H9 (cell line): ENCODE measurements at regions not wholly inside any gene's neighbourhood (a gene's known extent, or its start where the extent isn't known, plus 50 kb on each side); places are given as distances from the start of the nearest gene placed in this dataset.

Experiments
- DNase-seq: peaks from one replicate; pipeline ENCODE4 v3.0.0-alpha.2; 2017
- H2AFZ ChIP-seq: one replicate; pipeline ENCODE4 v1.6.1; 2013; ENCODE audit warnings: mild to moderate bottlenecking, low read length, control low read depth, moderate library complexity
- H2AK5ac ChIP-seq: 2 replicates; pipeline ENCODE4 v1.6.1; 2013; ENCODE audit warnings: low read length, control low read depth, mixed read lengths; ENCODE audit not compliant: insufficient read length
- H2BK120ac ChIP-seq: one replicate; pipeline ENCODE4 v1.6.1; 2013; ENCODE audit warnings: low read depth, mild to moderate bottlenecking, low read length, control low read depth, inconsistent platforms; ENCODE audit not compliant: poor library complexity, severe bottlenecking
- H2BK12ac ChIP-seq: 2 replicates; pipeline ENCODE4 v1.6.1; 2013; ENCODE audit warnings: low read length, control low read depth, mixed read lengths, low read depth; ENCODE audit not compliant: insufficient read length
- H2BK15ac ChIP-seq: 2 replicates; pipeline ENCODE4 v1.6.1; 2013; ENCODE audit warnings: low read depth, low read length, control low read depth
- H2BK20ac ChIP-seq: one replicate; pipeline ENCODE4 v1.6.1; 2013; ENCODE audit warnings: low read depth, mild to moderate bottlenecking, low read length, control low read depth, inconsistent platforms; ENCODE audit not compliant: poor library complexity, severe bottlenecking
- H2BK5ac ChIP-seq: 2 replicates; pipeline ENCODE4 v1.6.1; 2013; ENCODE audit warnings: low read length, control low read depth, mixed read lengths; ENCODE audit not compliant: insufficient read length
- H3K14ac ChIP-seq: 2 replicates; pipeline ENCODE4 v1.6.1; 2013; ENCODE audit warnings: low read length, control low read depth; ENCODE audit not compliant: insufficient read depth
- H3K18ac ChIP-seq: 2 replicates; pipeline ENCODE4 v1.6.1; 2013; ENCODE audit warnings: low read depth, mild to moderate bottlenecking, mixed read lengths, low read length, control low read depth; ENCODE audit not compliant: insufficient read length
- H3K23ac ChIP-seq: 2 replicates; pipeline ENCODE4 v1.6.1; 2013; ENCODE audit warnings: low read length, control low read depth, mixed read lengths, low read depth; ENCODE audit not compliant: insufficient read length
- H3K23me2 ChIP-seq: 2 replicates; pipeline ENCODE4 v1.6.1; 2013; ENCODE audit warnings: low read depth, mild to moderate bottlenecking, mixed read lengths, low read length, control low read depth; ENCODE audit not compliant: insufficient read length, poor library complexity, severe bottlenecking
- H3K27ac ChIP-seq: 2 replicates; pipeline ENCODE4 v1.5.1; 2013; ENCODE audit warnings: low read length, control low read depth, mixed read lengths, low read depth; ENCODE audit not compliant: insufficient read length
- H3K27me3 ChIP-seq: 2 replicates; pipeline ENCODE4 v1.6.1; 2013; ENCODE audit warnings: low read length, control low read depth, inconsistent platforms; ENCODE audit not compliant: insufficient read depth
- H3K4ac ChIP-seq: 2 replicates; pipeline ENCODE4 v1.6.1; 2013; ENCODE audit warnings: low read depth, mild to moderate bottlenecking, control low read depth, inconsistent platforms, low read length, moderate library complexity
- H3K4me1 ChIP-seq: 2 replicates; pipeline ENCODE4 v1.6.1; 2013; ENCODE audit warnings: low read length, control low read depth, inconsistent platforms; ENCODE audit not compliant: insufficient read depth
- H3K4me2 ChIP-seq: 2 replicates; pipeline ENCODE4 v1.6.1; 2013; ENCODE audit warnings: low read length, control low read depth, mixed read lengths; ENCODE audit not compliant: insufficient read length, insufficient read depth
- H3K56ac ChIP-seq: 2 replicates; pipeline ENCODE4 v1.6.1; 2013; ENCODE audit warnings: low read depth, mild to moderate bottlenecking, mixed read lengths, low read length, control low read depth; ENCODE audit not compliant: insufficient read length
- H3K79me1 ChIP-seq: 2 replicates; pipeline ENCODE4 v1.6.1; 2013; ENCODE audit warnings: low read depth, mild to moderate bottlenecking, moderate library complexity, low read length, control low read depth, inconsistent platforms; ENCODE audit not compliant: insufficient read depth, poor library complexity, severe bottlenecking
- H3K79me2 ChIP-seq: 2 replicates; pipeline ENCODE4 v1.6.1; 2013; ENCODE audit warnings: low read length, control low read depth, inconsistent platforms; ENCODE audit not compliant: insufficient read depth
- H3K9ac ChIP-seq: 2 replicates; pipeline ENCODE4 v1.6.1; 2013; ENCODE audit warnings: low read length, control low read depth, mixed read lengths; ENCODE audit not compliant: insufficient read length; ENCODE audit errors: extremely low read depth
- H3K9me3 ChIP-seq: one replicate; pipeline ENCODE4 v1.6.1; 2013; ENCODE audit warnings: low read depth, low read length, inconsistent platforms; ENCODE audit not compliant: control insufficient read depth
- H3T11ph ChIP-seq: one replicate; pipeline ENCODE4 v1.6.1; 2013; ENCODE audit warnings: mild to moderate bottlenecking, low read length, control low read depth, inconsistent platforms
- H4K20me1 ChIP-seq: one replicate; pipeline ENCODE4 v1.6.1; 2013; ENCODE audit not compliant: control insufficient read depth, insufficient read length, insufficient read depth
- H4K5ac ChIP-seq: 2 replicates; pipeline ENCODE4 v1.6.1; 2013; ENCODE audit warnings: low read depth, mild to moderate bottlenecking, mixed read lengths, low read length, control low read depth; ENCODE audit not compliant: insufficient read length
- H4K8ac ChIP-seq: replicated peaks from 2 replicates; pipeline ENCODE4 v1.6.1; 2013; ENCODE audit warnings: low read length, control low read depth, mixed read lengths, low read depth; ENCODE audit not compliant: insufficient read length
- H4K91ac ChIP-seq: 2 replicates; pipeline ENCODE4 v1.6.1; 2013; ENCODE audit warnings: low read depth, mild to moderate bottlenecking, moderate library complexity, mixed read lengths, low read length, control low read depth; ENCODE audit not compliant: insufficient read length
- H3K27ac Mint-ChIP-seq, 3 experiments: 2 replicates in 2 of 3; 3 replicates in 1 of 3; pipeline ENCODE4 v1.8.0; 2020 to 2021; ENCODE audit warnings: mixed read lengths in 3 of 3, mild to moderate bottlenecking in 1 of 3, moderate library complexity in 1 of 3
- H3K27me3 Mint-ChIP-seq: 2 replicates; pipeline ENCODE4 v1.8.0; 2021; ENCODE audit warnings: low read depth, mild to moderate bottlenecking, moderate library complexity, mixed read lengths
- H3K36me3 Mint-ChIP-seq, 3 experiments: 2 replicates in 2 of 3; 3 replicates in 1 of 3; pipeline ENCODE4 v1.8.0; 2020 to 2021; ENCODE audit warnings: low read depth in 3 of 3, mixed read lengths in 3 of 3; ENCODE audit not compliant: insufficient read depth in 1 of 3
- H3K4me1 Mint-ChIP-seq, 2 experiments: 2 replicates each; pipeline ENCODE4 v1.8.0; 2020; ENCODE audit warnings: mixed read lengths in 2 of 2
- H3K4me3 Mint-ChIP-seq, 2 experiments: 2 replicates in 1 of 2; 3 replicates in 1 of 2; pipeline ENCODE4 v1.8.0; 2020 to 2021; ENCODE audit warnings: mild to moderate bottlenecking in 2 of 2, mixed read lengths in 2 of 2, moderate library complexity in 1 of 2
- H3K9me3 Mint-ChIP-seq, 2 experiments: 2 replicates in 1 of 2; 3 replicates in 1 of 2; pipeline ENCODE4 v1.8.0; 2020; ENCODE audit warnings: mild to moderate bottlenecking in 2 of 2, mixed read lengths in 2 of 2, moderate library complexity in 1 of 2
- CTCF ChIP-seq: fragments of 200-600 bp; sonication (generic); conservative IDR thresholded peaks from 3 replicates; pipeline ENCODE4 v1.8.0; 2021; ENCODE audit warnings: antibody characterized with exemption, mild to moderate bottlenecking
- WGBS: extraction: QIAGEN DNeasy Blood & Tissue Kit; methylation state at CpG from one replicate; pipeline ENCODE4 v1.1.7; 2013; ENCODE audit warnings: missing lambda C conversion rate, low lambda C conversion rate, mixed read lengths; ENCODE audit not compliant: insufficient read length; ENCODE audit errors: extremely low coverage; 5-methylcytosine and 5-hydroxymethylcytosine counted together

DNA sequence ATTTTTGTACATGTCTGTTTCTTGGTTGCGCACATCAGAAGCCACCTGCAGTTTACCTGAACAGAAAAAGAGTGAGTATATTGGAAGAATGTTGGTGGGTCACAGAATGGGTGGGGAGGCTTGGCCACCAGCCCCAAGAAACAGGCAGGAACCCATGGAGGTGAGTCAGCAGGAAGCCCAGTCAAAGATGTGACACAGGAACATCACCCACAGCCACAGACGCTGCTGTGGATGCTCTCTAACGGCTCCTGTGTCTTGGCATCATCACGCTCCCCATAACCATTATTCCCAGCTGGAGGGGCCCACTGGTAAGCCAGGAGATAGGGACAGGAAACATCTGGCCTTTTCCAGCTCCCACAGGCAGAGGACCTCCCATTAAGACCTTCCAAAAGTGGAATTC, 94.0 kb upstream of the WSB1 start:
- Histone ChIP-seq H2BK120ac (no peak overlapping the region), H2AK5ac (no peak overlapping the region), H3K23ac (no peak overlapping the region), H2BK20ac (no peak overlapping the region), H4K20me1 (no peaks in the 10 kb centered on the region), H3K4me2 (no peak overlapping the region), H3K79me1 (no peaks in the 10 kb centered on the region), H2BK12ac (no peak overlapping the region), H3K9ac (no peak overlapping the region), H2BK5ac (no peak overlapping the region), H3K27me3 (no peaks in the 10 kb centered on the region), H2BK15ac (no peak overlapping the region), H3T11ph (no peak overlapping the region), H4K5ac (no peak overlapping the region), H3K79me2 (no peaks in the 10 kb centered on the region), H3K14ac (no peak overlapping the region), H3K27ac (no peak overlapping the region), H3K18ac (no peak overlapping the region), H4K8ac (no peak overlapping the region), H3K23me2 (no peaks in the 10 kb centered on the region), H2AFZ (no peak overlapping the region), H3K56ac (no peak overlapping the region), H4K91ac (no peak overlapping the region), H3K4me1 (no peaks in the 10 kb centered on the region), H3K4ac (no peak overlapping the region), H3K9me3 (peaks cover 52% of the 10 kb centered on the region)
- Mint-ChIP-seq H3K4me3 (no peak overlapping the region), H3K27ac (no peak overlapping the region), H3K36me3 (no peaks in the 10 kb centered on the region; a peak in 3 of 7 replicates), H3K9me3 (peaks cover 82 to 87% of the 10 kb centered on the region in 2 experiments), H3K27me3 (no peaks in the 10 kb centered on the region), H3K4me1 (no peaks in the 10 kb centered on the region)
- TF ChIP-seq CTCF = no peak
- no peak for DNase-seq
- WGBS = no CpG with 5 or more reads among the region's 4 CpGs
